ENCODE measurements at regions not wholly inside any gene's neighbourhood (a gene's known extent, or its start where the extent isn't known, plus 50 kb on each side); places are given as distances from the start of the nearest gene placed in this dataset.

GRCh38 chr14:26765768-26766520 is 168.1 kb upstream of the NOVA1 start:
- FAIRE-seq (no peak), DNase-seq (ENCODE audit: insufficient read length, low spot score) (no peak)
- no peak for TF ChIP-seq CTCF (IDR thresholded peaks at IDR 0.05; ENCODE audit: insufficient read depth, missing control alignments)

- no peak for FAIRE-seq
- TF ChIP-seq CTCF (IDR thresholded peaks at IDR 0.05; ENCODE audit: insufficient read depth, missing control alignments), result no peak
- DNase-seq (ENCODE audit: insufficient read length, low spot score), result no peak
Observed at GRCh38 chr14:26766726-26767125, 168.9 kb upstream of the NOVA1 start.

GRCh38 chr14:26773906-26774593 is 176.2 kb upstream of the NOVA1 start:
- FAIRE-seq, result no peak
- no peak for DNase-seq (ENCODE audit: insufficient read length, low spot score)
- no peak for TF ChIP-seq CTCF (IDR thresholded peaks at IDR 0.05; ENCODE audit: insufficient read depth, missing control alignments)

GRCh38 chr14:26775765-26776563 is 178.1 kb upstream of the NOVA1 start:
- DNase-seq (ENCODE audit: insufficient read length, low spot score), result no peak
- no peak for TF ChIP-seq CTCF (IDR thresholded peaks at IDR 0.05; ENCODE audit: insufficient read depth, missing control alignments)
- FAIRE-seq, result no peak

GRCh38 chr14:26791117-26791806 is 193.4 kb upstream of the NOVA1 start:
- no peak for TF ChIP-seq CTCF (IDR thresholded peaks at IDR 0.05; ENCODE audit: insufficient read depth, missing control alignments)
- DNase-seq (ENCODE audit: insufficient read length, low spot score) (no peak), FAIRE-seq (no peak)

GRCh38 chr14:26794731-26795130 is 196.9 kb upstream of the NOVA1 start:
- no peak for DNase-seq (ENCODE audit: insufficient read length, low spot score)
- TF ChIP-seq CTCF (IDR thresholded peaks at IDR 0.05; ENCODE audit: insufficient read depth, missing control alignments), result no peak
- no peak for FAIRE-seq
